IMR-90 (cell line): ENCODE measurements at regions not wholly inside any gene's neighbourhood (a gene's known extent, or its start where the extent isn't known, plus 50 kb on each side); places are given as distances from the start of the nearest gene placed in this dataset.

ENCODE experiments used
- BHLHE40 ChIP-seq: fragments of 150-350 bp; IDR thresholded peaks from 2 replicates; pipeline ENCODE4 v1.6.1; 2016; ENCODE audit warnings: mild to moderate bottlenecking, low read depth, low read length
- CEBPB ChIP-seq: IDR thresholded peaks from 2 replicates; pipeline ENCODE4 v1.6.1; 2012; ENCODE audit warnings: low read depth, low read length, improper control_type of control experiment
- CHD1 ChIP-seq: IDR thresholded peaks from 2 replicates; pipeline ENCODE4 v1.6.1; 2012; ENCODE audit warnings: low read depth, low read length, improper control_type of control experiment
- FOS ChIP-seq: fragments of 150-350 bp; IDR thresholded peaks from 2 replicates; pipeline ENCODE4 v1.6.1; 2016; ENCODE audit warnings: low read depth, low read length
- MAFK ChIP-seq: IDR thresholded peaks from 2 replicates; pipeline ENCODE4 v1.6.1; 2012; ENCODE audit warnings: low read depth, low read length, improper control_type of control experiment
- MAZ ChIP-seq: IDR thresholded peaks from 2 replicates; pipeline ENCODE4 v1.6.1; 2012; ENCODE audit warnings: low read depth, mild to moderate bottlenecking, low read length, improper control_type of control experiment, moderate library complexity, borderline replicate concordance
- POLR2A ChIP-seq: IDR thresholded peaks from 2 replicates; pipeline ENCODE4 v1.6.1; 2012; ENCODE audit warnings: mild to moderate bottlenecking, low read depth, low read length
- RAD21 ChIP-seq: IDR thresholded peaks from 2 replicates; pipeline ENCODE4 v1.6.1; 2012; ENCODE audit warnings: low read length, improper control_type of control experiment
- RCOR1 ChIP-seq: IDR thresholded peaks from 2 replicates; pipeline ENCODE4 v1.6.1; 2012; ENCODE audit warnings: mild to moderate bottlenecking, low read length, improper control_type of control experiment; ENCODE audit not compliant: insufficient replicate concordance
- RFX5 ChIP-seq: IDR thresholded peaks from 2 replicates; pipeline ENCODE4 v1.8.0; 2012; ENCODE audit warnings: low read depth, mild to moderate bottlenecking, low read length, moderate library complexity
- SMC3 ChIP-seq: fragments of 150-350 bp; IDR thresholded peaks from 2 replicates; pipeline ENCODE4 v1.6.1; 2016; ENCODE audit warnings: low read depth, mild to moderate bottlenecking, antibody characterized with exemption, low read length, moderate library complexity
- USF2 ChIP-seq: fragments of 150-350 bp; IDR thresholded peaks from 2 replicates; pipeline ENCODE4 v1.6.1; 2017; ENCODE audit warnings: mild to moderate bottlenecking, antibody characterized with exemption, low read length, low read depth
- TF ChIP-seq, protein P1 (sequence below): conservative IDR thresholded peaks from 2 replicates; pipeline ENCODE4 v1.5.1; 2012; ENCODE audit warnings: mild to moderate bottlenecking, low read depth, low read length, improper control_type of control experiment
- TF ChIP-seq, protein P2 (sequence below): fragments of 150-350 bp; IDR thresholded peaks from 2 replicates; pipeline ENCODE4 v1.6.1; 2016; ENCODE audit warnings: low read depth, mild to moderate bottlenecking, low read length, moderate library complexity, borderline replicate concordance

- TF ChIP-seq POLR2A, result no peak
- TF ChIP-seq, protein P1, sequence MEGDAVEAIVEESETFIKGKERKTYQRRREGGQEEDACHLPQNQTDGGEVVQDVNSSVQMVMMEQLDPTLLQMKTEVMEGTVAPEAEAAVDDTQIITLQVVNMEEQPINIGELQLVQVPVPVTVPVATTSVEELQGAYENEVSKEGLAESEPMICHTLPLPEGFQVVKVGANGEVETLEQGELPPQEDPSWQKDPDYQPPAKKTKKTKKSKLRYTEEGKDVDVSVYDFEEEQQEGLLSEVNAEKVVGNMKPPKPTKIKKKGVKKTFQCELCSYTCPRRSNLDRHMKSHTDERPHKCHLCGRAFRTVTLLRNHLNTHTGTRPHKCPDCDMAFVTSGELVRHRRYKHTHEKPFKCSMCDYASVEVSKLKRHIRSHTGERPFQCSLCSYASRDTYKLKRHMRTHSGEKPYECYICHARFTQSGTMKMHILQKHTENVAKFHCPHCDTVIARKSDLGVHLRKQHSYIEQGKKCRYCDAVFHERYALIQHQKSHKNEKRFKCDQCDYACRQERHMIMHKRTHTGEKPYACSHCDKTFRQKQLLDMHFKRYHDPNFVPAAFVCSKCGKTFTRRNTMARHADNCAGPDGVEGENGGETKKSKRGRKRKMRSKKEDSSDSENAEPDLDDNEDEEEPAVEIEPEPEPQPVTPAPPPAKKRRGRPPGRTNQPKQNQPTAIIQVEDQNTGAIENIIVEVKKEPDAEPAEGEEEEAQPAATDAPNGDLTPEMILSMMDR, result no peak
- TF ChIP-seq FOS, result no peak
- TF ChIP-seq RCOR1, result no peak
- no peak for TF ChIP-seq CHD1
- TF ChIP-seq SMC3, result no peak
- TF ChIP-seq RAD21, result no peak
- TF ChIP-seq RFX5, result no peak
- TF ChIP-seq, protein P2, sequence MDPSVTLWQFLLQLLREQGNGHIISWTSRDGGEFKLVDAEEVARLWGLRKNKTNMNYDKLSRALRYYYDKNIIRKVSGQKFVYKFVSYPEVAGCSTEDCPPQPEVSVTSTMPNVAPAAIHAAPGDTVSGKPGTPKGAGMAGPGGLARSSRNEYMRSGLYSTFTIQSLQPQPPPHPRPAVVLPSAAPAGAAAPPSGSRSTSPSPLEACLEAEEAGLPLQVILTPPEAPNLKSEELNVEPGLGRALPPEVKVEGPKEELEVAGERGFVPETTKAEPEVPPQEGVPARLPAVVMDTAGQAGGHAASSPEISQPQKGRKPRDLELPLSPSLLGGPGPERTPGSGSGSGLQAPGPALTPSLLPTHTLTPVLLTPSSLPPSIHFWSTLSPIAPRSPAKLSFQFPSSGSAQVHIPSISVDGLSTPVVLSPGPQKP, result no peak
- TF ChIP-seq USF2, result no peak
- no peak for TF ChIP-seq MAZ
- TF ChIP-seq CEBPB, result no peak
- no peak for TF ChIP-seq BHLHE40
- no peak for TF ChIP-seq MAFK
These were observed 124.8 kb upstream of the CHRM3 start for GRCh38 chr1:239261521-239261920.
